ENCODE measurements at regions not wholly inside any gene's neighbourhood (a gene's known extent, or its start where the extent isn't known, plus 50 kb on each side); places are given as distances from the start of the nearest gene placed in this dataset.
"Not testable (repeated sequence)": the region's sequence is repeated elsewhere in the genome, so short reads cannot be mapped to it uniquely, and the experiment has no call there.

DNA sequence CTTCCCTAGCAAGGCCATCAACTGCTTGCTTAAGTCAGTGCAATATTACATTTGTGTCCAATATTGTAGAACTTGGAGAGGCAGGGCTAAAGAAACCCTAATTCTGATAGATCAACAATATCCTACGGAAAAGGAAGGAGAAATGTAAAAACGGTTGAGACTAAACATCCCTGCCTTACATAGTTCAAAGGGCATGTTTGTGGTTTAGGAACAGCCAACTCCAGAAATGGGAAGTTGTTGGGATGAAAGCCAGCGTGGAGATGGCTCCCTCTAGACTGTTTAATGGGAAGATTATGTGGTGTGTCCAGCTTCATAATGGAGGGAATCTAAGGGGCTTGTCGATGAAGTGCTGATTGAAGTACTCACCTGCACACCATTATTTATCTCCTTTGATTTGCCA, 145.3 kb upstream of the TENT5A start:
- no peak for DNase-seq

DNA sequence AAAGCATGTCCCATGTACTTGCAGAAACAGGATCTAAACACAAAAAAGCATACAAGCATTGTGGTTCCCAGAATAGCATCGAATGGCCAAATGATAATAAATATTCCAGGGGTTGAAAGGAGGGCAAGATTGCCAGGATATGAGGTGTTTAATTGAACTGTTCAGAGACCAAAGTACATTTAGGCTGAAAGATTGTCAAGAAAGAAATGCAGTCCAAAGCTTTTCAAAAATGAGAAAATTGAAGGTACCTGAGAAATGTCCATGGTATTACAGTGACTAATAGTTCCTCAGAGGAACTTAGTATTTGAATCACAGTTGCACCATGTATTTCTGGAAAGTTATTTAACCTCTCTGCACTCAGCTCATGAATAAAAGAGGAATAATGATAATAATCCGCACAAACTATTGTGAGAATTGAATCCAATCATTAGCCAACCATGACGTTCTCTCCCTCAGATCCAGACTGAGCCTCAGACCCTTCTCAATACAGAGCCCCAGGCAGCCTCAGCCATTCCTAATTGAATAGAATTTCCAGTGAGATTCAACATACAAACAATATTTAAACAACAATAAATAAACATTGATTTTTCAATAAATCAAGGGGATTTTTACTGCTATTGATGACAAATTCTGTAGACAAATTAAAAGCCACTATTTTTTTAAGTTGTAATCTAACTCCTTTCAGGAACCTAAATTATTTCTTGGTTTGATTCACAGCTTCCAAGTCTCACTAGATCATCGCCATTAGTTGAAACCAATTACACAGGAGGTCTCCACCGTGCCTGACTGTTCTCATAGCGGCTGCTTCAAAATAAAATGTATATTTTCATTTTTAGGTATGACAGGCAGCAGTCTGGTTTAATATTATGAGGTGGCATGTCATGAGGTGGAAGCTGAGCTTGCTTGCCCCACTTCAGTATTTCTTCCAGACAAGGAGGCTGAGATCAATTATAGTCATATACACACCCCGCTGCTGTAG, 144.3 kb upstream of the TENT5A start:
- no peak for DNase-seq

DNA sequence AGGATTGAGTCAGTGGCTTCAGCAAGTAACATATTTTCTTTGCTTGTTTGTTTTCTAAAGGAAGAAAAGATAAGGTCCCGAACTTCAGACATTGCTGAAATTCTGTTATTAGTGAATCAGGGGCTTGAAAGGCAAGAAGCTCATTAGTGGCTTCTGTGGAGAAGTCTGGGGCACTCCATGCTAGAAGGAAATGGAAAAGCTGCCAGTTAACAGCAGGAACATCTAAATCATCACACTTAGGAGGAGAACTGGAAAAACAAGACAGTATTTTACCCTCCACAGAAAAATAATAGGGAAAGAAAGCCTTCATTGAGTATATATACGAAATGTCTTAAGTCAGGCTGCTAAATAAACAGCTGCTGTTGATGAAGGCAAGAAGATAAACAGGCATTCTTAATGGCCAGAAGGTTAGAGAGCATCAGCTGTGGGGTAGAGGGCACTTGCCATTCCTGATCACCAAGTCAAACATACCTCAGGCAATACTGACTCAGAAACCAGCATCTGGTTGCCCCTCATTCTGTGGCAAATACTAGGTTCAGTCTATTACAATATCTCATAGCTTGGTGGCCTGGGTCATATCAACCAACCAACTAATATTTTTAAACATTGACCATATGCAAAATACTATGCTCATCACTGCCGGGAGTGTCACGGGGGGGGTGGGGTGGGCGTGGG, 143.2 kb upstream of the TENT5A start:
- DNase-seq = no peak

DNA sequence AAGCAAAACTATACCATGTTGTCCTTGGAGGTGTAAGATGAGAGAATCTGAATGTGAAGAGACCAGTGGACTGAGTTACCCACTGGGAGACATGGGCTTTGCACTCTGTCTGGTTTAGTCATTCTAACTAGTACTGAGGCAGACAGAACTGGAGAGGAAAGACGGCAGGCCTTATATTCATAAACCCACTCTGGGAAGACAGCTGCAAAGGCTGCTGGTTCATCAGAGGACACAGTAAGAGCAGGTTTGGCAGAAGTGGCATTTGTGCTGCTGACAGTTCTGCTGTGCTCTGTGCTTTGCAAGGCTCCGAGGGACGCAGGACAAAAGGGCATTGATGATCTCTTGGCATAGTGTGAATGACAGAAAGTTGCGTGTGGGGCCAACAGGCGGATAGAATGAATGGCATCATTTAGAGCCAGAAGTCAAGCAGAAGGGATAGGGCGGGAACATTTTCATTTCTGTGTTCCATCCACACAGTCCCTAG, 142.3 kb upstream of the TENT5A start:
- no peak for DNase-seq

DNA sequence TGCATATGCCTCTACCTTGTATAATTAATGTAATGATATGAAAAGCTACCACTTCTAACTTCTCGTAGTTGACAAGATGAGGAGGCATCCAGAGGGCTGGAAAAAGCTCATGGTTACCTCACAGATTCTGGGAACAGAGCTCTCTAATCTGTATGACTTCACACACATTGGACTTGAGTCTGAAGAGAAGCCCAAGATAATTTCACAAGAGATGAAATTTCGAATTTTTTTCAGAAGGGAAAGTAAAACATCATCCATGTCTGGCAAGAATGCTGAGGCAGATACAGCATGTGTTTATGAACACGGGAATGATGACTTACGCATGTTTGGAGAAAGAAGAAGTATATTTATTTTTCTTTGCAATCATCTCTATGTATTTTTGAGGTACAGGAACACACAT, 141.8 kb upstream of the TENT5A start:
- no peak for DNase-seq

DNA sequence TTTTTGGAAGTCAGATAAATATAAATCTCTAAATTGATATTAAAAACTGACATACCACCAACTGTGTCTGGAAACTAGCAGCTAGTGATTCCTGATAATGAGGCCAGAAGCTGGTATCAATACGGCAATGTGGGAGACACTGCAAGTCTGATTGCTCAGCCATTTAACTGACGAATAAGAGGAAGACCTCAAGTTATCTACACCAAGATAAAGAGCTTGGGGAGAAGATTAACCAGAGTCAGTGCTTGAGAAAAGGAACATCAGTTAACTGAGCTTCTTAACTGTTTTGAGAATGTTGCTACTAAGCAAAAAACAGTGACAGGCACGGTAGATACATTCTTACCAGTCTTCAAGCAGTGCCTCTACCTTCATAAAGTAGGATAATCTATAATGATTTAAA, 140.4 kb upstream of the TENT5A start:
- DNase-seq = no peak

DNA sequence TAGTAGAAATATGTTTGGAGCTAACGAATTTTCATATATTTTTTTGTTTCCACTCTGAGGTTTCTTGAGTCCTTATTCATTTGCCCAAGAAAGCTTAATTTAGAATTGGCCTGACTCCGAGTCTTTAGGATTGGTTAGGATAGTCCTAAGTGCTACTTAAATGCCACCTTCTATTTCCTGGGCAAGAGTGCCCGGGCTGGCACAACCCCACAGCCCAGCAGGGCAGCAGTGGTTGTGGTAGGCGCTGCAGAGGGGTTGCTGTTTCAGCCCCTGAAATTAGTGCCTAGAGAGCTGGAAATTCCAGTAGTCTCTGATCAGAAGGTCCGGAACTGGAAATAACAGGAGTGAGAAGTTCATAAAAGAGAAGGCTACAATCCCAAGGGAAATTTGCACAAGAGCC, 139.4 kb upstream of the TENT5A start:
- DNase-seq = no peak

DNA sequence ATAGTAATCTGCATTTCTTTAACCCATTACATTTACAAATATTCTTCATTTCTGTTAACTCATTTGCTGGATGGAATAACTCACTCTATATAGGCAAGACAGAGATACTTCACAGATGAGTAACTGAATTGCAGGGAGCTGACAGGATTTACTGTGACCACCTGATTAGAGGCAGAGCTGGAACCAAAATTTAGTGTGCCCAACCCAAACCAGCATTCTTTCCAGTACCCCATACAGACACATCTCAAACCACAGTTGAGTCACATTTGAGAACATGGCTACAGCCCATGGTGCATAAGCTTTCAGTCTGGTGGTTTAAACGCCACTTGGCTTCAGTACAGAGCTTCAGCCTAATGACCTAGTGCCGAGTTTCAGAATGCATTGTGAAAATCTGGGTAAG, 138.4 kb upstream of the TENT5A start:
- no peak for DNase-seq

DNA sequence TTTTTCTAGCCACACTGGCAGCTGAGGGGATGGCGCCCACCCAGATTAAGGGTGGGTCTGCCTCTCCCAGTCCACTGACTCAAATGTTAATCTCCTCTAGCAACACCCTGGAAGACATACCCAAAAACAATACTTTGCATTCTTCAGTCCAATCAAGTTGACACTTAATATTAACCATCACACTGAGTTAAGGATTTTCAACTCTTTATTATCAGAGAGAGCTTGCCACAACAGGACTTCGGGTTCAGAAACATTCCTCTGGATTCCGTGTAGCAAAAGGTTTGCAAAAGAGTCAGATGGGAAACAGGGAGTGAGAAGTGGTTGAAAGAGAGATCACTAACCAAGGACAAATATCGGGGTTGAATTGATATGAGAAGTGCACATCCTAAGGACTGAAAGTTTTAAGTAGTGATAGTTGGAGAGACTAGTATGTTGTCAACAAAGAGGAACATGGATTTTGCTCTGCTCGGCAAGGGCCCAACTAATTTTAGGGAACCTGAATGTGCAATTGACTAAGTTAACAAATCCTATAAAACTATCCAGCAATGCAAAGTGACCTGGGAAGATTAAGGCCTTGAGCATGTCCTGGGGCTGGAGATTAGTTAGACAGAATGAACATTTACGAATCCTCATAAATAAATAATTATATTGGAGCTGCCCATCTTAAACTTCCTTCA, 137.0 kb upstream of the TENT5A start:
- no peak for DNase-seq

DNA sequence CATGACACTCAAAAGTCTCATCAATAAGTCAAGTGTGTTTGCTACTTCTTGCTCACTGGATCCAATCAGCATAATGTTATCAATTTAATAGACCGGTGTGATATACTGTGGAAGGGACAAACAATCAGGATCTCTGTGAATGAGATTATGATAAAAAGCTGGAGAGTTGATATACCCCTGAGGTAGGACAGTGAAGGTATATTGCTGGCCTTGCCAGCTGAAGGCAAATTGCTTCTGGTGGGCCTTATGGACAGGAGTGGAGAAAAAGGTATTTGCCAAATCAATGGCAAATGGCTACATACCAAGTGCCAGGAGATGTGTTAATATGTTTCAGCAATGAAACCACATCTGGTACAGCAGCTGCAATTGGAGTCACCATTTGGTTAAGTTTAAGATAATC, 134.4 kb upstream of the TENT5A start:
- DNase-seq = not testable (repeated sequence)

DNA sequence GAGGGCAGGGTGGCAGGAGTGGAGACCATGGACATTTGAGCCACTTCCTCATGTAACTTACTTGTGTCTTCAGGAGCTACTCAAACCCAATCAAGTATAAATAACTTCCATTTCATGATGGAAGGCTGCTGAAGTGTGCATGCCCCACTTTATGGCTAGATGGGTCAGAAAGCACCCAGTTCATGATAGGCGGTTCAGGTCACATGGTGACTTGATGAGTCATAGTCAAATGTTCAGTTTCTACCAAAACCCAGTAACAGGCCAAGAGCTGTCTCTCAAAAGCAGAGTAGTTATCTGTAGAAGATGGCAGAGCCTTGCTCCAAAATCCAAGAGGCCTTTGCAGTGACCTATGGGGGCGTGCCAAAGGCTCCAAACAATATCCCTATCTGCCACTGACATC, 133.7 kb upstream of the TENT5A start:
- DNase-seq = no peak

DNA sequence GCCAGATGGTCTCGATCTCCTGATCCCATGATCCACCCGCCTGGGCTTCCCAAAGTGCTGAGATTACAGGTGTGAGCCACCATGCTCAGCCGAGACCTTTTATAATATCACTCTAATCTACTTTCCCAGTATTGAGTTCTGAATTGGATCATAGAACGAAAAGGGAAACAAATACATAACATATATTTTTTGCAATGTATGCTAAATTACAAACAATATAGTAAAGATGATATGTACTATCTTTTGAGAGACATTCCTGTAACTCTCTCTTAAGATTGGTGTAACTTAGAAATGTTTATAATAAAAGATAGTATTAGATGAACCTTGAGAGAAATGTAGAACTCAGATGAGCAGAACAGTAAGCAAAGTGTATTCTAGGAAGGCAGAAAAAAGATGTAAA, 129.2 kb upstream of the TENT5A start:
- DNase-seq = no peak

DNA sequence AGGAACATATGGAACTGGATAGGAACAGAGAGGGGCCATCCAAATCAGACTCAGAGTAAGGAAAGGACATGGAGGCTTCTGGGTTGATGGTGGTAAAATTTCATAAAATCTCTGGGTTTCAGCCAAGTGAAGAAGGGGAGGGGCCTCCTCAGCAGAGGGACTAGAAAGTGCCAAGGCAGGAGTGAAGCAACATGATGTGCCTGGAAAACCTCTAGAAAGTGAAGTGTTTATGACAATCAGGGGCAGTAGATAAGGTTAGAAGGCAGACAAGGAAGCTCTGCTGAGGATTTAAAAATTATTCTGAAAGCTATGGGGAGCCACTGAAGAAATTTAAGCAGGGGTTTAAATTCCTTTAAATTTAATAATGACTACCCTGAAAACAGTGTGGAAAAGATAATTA, 126.0 kb upstream of the TENT5A start:
- no peak for DNase-seq

DNA sequence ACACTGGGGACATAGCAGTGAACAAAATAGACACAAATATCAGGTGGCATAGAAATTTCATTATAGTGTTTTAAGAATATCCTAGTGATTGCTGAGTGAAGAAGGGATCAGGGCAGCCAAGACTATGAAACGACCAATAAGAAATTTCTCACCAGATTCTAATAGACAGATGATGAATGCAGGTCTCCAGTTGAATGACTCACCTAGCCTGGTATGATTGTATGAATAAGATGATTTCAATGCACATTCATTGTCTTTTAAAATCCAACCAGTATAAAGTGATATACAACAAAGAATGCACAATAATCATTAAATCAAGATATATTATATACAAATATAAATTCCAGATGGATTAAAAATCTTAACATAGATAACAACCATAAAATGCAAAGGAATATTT, 124.5 kb upstream of the TENT5A start:
- DNase-seq = no peak

DNA sequence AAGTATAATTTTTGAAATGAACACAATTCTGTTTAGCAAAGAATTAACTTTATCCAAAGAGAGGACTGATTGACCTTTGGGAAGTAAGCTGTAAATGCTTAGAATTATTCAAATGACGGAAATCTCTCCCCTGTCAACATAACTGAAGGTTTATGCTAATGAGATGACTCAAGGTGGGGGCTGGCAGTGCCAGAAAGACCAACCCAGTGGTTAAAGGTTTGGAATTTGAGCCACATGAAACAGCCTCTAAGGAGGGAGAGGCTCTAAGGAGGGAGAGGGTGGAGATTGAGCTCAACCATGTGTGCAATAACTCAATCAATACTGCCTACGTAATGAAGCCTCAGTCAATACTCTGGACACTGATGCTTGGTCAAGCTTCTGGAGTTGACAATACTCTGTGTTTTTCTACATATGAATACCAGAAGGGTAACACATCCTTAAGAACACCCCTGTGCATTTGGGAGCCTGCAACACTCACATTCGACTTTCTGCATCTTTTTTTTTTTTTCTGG, 123.4 kb upstream of the TENT5A start:
- no peak for DNase-seq

DNA sequence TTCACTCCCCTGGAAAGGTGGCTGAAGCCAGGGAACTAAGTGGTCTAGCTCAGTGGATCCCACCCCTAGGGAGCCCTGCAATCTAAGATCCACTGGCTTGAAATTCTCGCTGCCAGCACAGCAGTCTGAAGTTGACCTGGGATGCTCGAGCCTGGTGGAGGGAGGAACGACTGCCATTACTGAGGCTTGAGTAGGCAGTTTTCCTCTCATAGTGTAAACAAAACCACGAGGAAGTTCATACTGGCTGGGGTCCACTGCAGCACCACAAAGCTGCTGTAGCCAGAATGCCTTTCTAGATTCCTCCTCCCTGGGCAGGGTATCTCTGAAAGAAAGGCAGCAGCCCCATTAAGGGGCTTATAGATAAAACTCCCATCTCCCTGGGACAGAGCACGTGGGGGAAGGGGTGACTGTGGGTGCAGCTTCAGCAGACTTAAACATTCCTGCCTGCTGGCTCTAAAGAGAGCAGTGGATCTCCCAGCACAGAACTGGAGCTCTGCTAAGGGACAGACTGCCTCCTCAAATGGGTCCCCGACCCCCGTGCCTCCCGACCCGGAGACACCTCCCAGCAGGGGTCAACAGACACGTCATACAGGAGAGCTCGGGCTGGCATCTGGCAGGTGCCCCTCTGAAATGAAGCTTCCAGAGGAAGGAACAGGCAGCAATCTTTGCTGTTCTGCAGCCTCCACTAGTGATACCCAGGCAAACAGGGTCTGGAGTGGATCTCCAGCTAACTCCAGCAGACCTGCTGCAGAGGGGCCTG, 117.4 kb upstream of the TENT5A start:
- DNase-seq = not testable (repeated sequence)

DNA sequence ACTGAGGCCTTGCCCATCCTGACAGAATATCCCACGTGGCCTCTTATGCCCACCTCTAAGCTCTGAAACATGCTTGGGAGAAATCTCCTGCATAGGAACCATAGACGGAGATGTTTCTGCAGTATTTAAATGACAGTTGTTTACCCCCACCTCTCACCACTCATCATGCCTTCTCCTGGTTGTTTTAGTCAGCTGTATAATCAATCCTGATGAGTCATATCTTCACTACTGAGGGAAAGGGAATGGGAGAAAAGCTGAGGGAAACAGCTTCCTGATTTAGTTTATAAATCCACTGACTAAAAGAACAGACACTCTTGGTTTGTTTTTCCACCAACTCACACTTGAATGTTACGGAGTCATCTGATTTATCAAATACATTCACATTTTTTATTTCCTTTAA, 113.2 kb upstream of the TENT5A start:
- DNase-seq = no peak

DNA sequence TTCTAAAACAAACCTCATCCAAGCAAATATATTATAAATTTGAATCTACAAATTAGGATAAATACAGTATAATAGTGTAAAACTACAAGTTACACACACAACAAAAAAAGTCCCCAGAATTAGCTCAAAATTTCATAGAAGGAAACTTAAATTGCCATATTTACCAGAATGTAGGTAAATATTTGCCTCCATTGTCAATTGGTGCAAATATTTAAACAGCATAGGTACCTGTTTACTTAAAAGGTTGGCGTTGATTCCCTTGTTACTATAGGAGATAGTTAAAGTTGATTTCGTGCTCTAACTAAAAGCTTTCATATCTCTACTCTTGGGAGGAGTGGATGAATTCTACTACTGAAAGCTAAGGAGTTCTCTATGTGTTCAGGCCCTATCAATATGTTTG, 111.6 kb upstream of the TENT5A start:
- DNase-seq = no peak

DNA sequence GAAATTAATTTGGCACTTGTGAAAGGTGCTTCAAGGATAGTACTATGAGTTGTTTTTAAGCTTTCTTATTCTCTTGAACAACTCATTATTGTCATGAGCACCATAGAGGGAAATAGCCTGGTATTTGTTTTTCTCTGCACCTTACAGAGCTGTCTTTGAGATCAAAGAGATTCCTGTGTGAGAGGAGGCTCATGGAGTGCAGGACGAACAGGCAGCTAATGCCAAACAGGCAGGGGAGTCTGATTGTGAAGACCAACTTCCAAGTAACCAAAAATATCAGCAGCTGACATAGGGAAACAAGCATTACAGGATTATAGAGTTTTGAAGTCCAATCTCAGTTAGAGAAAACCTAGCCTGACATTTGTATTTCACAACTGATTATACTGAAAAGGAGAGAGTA, 110.6 kb upstream of the TENT5A start:
- no peak for DNase-seq

DNA sequence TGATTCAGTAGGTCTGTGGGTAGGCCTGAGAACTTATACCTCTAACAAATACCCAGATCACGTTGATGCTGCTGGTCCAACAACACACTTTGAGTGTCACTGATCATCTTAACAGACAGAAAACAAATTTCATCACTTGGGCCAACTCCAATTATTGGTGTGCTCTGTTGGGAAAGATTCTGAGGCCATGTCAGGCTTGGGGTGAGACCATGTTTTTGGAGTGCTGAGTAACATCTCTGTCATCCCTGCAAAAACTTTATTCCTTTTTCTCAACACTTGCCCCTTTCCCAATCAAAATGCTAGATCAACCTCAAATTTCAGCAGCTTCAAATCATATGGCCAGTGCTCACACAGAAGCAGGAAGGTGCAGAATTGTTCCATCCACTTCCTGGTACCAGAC, 108.8 kb upstream of the TENT5A start:
- no peak for DNase-seq

DNA sequence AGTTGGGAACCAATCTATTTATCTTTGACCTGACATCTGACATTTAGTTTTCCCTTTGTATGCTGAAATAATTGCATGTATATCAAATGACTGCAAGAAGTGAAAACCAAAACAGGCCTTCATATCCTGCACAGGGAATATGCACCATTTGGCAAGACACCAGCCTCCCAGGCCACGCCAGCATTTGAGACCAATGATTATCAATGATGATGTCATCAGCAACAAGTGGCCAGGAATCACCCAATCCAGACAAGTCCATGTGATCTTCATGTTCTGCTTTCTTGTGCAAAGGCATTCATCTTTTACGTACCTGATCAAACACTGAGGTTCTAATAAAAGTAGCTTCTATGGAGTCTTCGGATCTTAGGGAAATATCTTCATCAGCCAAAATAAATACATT, 107.4 kb upstream of the TENT5A start:
- no peak for DNase-seq

DNA sequence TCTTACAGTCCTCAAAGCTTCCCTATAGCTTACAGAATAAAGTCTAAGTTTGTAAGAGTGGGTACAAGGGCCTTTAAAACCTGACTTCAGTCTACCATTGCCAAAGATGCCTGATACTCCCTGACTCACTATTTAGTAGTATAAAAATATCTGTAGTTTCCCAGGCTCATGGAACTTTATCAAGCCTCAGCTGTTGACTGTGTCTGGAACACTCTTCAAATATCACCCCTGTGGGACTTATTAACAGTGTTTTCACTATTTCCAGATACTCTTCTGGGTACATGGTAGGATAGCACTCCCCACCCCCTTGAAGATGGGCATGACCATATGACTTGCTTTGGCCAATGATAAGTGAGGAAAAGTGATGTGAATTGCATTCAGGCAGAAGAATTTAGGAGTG, 105.3 kb upstream of the TENT5A start:
- DNase-seq = no peak

DNA sequence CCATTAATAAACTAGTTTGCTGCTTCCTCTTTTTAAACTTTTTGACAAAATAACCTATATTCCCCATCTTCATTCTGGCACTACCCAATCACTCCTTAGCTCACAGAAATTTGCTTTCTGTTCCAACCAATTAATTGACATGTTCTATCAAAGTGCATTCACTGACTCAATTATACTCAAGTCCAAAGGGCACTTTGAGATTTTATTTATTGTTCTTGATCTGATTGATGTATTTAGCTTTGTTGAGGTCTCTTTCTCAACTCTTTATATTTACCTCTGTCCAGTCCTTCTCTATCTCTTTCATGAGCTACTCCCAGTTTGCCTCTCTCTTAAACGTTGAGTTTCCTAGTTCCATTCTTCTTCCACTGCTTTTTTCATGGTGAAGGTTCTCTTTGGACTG, 104.4 kb upstream of the TENT5A start:
- no peak for DNase-seq
